GM19463 (cell line): ENCODE measurements at regions not wholly inside any gene's neighbourhood (a gene's known extent, or its start where the extent isn't known, plus 50 kb on each side); places are given as distances from the start of the nearest gene placed in this dataset.
A peak's percentile ranks its signal among the peaks of the same experiment; 100 is the strongest.

Experiments
- ATAC-seq: cut with Tn5 transposase; IDR thresholded peaks from one replicate; pipeline ENCODE4 v1.9.1; 2021; ENCODE audit warnings: mild to moderate bottlenecking, moderate library complexity; ENCODE audit not compliant: unreplicated experiment

GRCh38 chr10:52642208-52642607 is 130.4 kb downstream of the MBL2 start:
- no peak for ATAC-seq

- ATAC-seq = peak; percentile 86
These were observed 128.0 kb downstream of the MBL2 start for GRCh38 chr10:52644373-52645186.

- no peak for ATAC-seq
These were observed 127.3 kb downstream of the MBL2 start for GRCh38 chr10:52645187-52645758.

GRCh38 chr10:52649511-52649910 is 123.1 kb downstream of the MBL2 start:
- ATAC-seq = no peak

GRCh38 chr10:52650873-52651272 is 121.7 kb downstream of the MBL2 start:
- no peak for ATAC-seq

GRCh38 chr10:52651293-52651692 is 121.3 kb downstream of the MBL2 start:
- no peak for ATAC-seq

- ATAC-seq = no peak
These were observed 119.9 kb downstream of the MBL2 start for GRCh38 chr10:52652431-52653262.

GRCh38 chr10:52653263-52653909 is 119.2 kb downstream of the MBL2 start:
- ATAC-seq = no peak

- no peak for ATAC-seq
These were observed 118.4 kb downstream of the MBL2 start for GRCh38 chr10:52654201-52654600.

GRCh38 chr10:52658112-52658511 is 114.5 kb downstream of the MBL2 start:
- no peak for ATAC-seq

- no peak for ATAC-seq
These were observed 113.5 kb downstream of the MBL2 start for GRCh38 chr10:52659085-52659484.

- no peak for ATAC-seq
These were observed 110.3 kb downstream of the MBL2 start for GRCh38 chr10:52662256-52662655.

GRCh38 chr10:52663161-52663560 is 109.4 kb downstream of the MBL2 start:
- no peak for ATAC-seq

- ATAC-seq = no peak
These were observed 108.0 kb downstream of the MBL2 start for GRCh38 chr10:52664629-52665028.

GRCh38 chr10:52665821-52666220 is 106.8 kb downstream of the MBL2 start:
- ATAC-seq = no peak

GRCh38 chr10:52666931-52667330 is 105.7 kb downstream of the MBL2 start:
- no peak for ATAC-seq

- ATAC-seq = no peak
These were observed 104.6 kb downstream of the MBL2 start for GRCh38 chr10:52668024-52668423.

- ATAC-seq = no peak
These were observed 99.7 kb downstream of the MBL2 start for GRCh38 chr10:52672880-52673279.

GRCh38 chr10:52673468-52673867 is 99.1 kb downstream of the MBL2 start:
- ATAC-seq = no peak

GRCh38 chr10:52674474-52674873 is 98.1 kb downstream of the MBL2 start:
- ATAC-seq = no peak

- no peak for ATAC-seq
These were observed 95.5 kb downstream of the MBL2 start for GRCh38 chr10:52677086-52677485.
